AG10803 (cell line): ENCODE measurements at regions not wholly inside any gene's neighbourhood (a gene's known extent, or its start where the extent isn't known, plus 50 kb on each side); places are given as distances from the start of the nearest gene placed in this dataset.

ENCODE experiments used
- DNase-seq: peaks from one replicate; pipeline ENCODE4 v3.0.0; 2010; ENCODE audit warnings: low read depth
- H3K4me3 ChIP-seq: 2 replicates; pipeline ENCODE4 v1.5.1; 2011; ENCODE audit warnings: mild to moderate bottlenecking, low read length, control low read depth
- TF ChIP-seq, protein P1 (sequence below): conservative IDR thresholded peaks from 2 replicates; pipeline ENCODE4 v1.5.1; 2011; ENCODE audit warnings: mild to moderate bottlenecking, low read length, control low read depth, inconsistent platforms

DNA sequence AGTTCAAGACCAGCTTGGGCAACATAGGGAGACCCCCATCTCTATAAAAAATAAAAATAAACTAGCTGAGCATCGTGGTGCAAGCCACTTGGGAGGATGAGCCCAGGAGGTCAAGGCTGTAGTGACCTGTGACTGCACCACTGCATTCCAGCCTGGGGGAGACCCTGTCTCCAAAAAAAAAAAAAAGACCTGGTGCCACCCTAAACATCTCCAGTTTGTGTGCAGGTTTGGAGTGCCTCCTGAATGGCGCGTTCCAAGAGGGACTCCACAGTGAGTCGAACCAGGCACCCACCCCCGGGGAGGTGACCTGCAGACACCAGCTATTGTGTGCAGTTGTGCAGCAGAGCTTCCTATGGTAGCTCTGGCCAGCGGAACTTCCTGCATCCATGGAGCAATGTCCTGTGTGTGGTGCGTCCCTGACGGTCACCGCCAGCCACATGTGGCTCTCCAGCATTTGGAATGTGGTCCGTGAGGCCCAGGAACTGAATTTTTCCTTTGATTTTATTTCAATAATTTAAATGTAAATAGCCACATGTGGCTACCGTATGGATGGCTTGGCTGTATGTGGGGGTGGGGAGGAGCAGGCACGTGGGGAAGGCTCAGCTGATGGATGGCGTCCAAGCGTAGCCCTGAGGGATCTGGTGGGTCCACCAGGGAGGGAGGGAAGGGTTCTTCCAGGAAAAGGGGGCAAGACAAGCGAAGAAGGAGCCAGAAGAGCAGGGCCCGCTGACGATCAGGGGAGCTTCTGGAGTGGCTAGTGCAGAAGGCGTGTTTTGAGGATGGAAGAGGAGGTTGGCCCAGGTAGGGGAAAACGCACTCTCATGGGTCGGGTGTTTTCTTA, 107.1 kb upstream of the GSE1 start:
- no peak for DNase-seq
- no peak overlapping the region for H3K4me3 ChIP-seq
- TF ChIP-seq, protein P1, sequence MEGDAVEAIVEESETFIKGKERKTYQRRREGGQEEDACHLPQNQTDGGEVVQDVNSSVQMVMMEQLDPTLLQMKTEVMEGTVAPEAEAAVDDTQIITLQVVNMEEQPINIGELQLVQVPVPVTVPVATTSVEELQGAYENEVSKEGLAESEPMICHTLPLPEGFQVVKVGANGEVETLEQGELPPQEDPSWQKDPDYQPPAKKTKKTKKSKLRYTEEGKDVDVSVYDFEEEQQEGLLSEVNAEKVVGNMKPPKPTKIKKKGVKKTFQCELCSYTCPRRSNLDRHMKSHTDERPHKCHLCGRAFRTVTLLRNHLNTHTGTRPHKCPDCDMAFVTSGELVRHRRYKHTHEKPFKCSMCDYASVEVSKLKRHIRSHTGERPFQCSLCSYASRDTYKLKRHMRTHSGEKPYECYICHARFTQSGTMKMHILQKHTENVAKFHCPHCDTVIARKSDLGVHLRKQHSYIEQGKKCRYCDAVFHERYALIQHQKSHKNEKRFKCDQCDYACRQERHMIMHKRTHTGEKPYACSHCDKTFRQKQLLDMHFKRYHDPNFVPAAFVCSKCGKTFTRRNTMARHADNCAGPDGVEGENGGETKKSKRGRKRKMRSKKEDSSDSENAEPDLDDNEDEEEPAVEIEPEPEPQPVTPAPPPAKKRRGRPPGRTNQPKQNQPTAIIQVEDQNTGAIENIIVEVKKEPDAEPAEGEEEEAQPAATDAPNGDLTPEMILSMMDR = no peak

DNA sequence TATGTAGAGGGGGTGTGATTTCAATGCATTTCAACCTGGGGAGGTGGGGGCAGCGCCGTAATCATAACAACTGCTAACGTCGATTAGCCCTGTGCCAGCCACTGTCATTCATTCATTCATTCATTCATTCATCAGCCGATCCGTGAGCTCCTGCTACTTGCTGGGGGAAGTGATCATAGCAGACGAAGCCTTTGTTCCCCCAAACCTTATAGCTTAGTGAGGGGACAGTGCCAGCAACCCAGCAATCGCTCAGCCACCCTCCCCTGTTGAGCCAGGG, 106.5 kb upstream of the GSE1 start:
- DNase-seq = no peak
- no peak overlapping the region for H3K4me3 ChIP-seq
- TF ChIP-seq, protein P1 = no peak

GRCh38 chr16:85507342-85507741, 105.8 kb upstream of the GSE1 start:
- DNase-seq = no peak
- TF ChIP-seq, protein P1 = no peak
- no peak overlapping the region for H3K4me3 ChIP-seq

GRCh38 chr16:85508388-85508787, 104.7 kb upstream of the GSE1 start:
- TF ChIP-seq, protein P1 = no peak
- DNase-seq = no peak
- no peak overlapping the region for H3K4me3 ChIP-seq

- TF ChIP-seq, protein P1 = no peak
- no peak overlapping the region for H3K4me3 ChIP-seq
Observed at GRCh38 chr16:85508993-85509392, 104.1 kb upstream of the GSE1 start.

GRCh38 chr16:85510041-85510659, 103.0 kb upstream of the GSE1 start:
- TF ChIP-seq, protein P1 = no peak
- no peak for DNase-seq
- no peak overlapping the region for H3K4me3 ChIP-seq

More at GRCh38 chr16:85508993-85509392, 104.1 kb upstream of the GSE1 start:
- DNase-seq = no peak
